HCT116 (cell line): ENCODE measurements at regions not wholly inside any gene's neighbourhood (a gene's known extent, or its start where the extent isn't known, plus 50 kb on each side); places are given as distances from the start of the nearest gene placed in this dataset.

ENCODE experiments used
- ATAC-seq: fragments of 200-7000 bp; cut with Tn5 transposase; 2 replicates; pipeline ENCODE4 v1.9.1; 2020; ENCODE audit warnings: mild to moderate bottlenecking, moderate library complexity
- BruUV-seq: library from RNA; stranded (reverse); fragments of 400-500 nt; replicated peaks from 2 replicates; lab custom pipeline; 2021; lab: Mats Ljungman, UMichigan
- CTCF ChIA-PET: fragments of 300-600 bp; sonication (Branson Sonifier 250); formaldehyde crosslinking; loops from one replicate; lab custom pipeline; 2021; ENCODE audit warnings: antibody characterized with exemption; lab: Charles Lee
- POLR2A ChIA-PET: fragments of 300-600, 350-600 bp; sonication (Branson Sonifier 250); formaldehyde crosslinking; loops from one replicate; lab custom pipeline; 2021; ENCODE audit warnings: antibody characterized with exemption; lab: Charles Lee
- RAD21 ChIA-PET, 2 experiments: fragments of 300-600 bp; sonication (Branson Sonifier 250); formaldehyde crosslinking; loops; one replicate each; lab custom pipeline; 2023; ENCODE audit warnings: low total read pairs in 2 of 2; ENCODE audit not compliant: uncharacterized antibody in 2 of 2, unreplicated experiment in 2 of 2, low non-redundant PET in 1 of 2; lab: Charles Lee
- DNase-seq: peaks from one replicate; pipeline ENCODE4 v3.0.0-alpha.2; 2010; ENCODE audit warnings: low read depth, low spot score
- H2AFZ ChIP-seq: fragments of 200-600 bp; shearing (Covaris generic), sonication (generic); 2 replicates; pipeline ENCODE4 v1.6.1; 2017; ENCODE audit warnings: low read depth, mixed run types, mixed read lengths, antibody characterized with exemption, low read length; ENCODE audit not compliant: poor library complexity, severe bottlenecking
- H3K27ac ChIP-seq: 2 replicates; pipeline ENCODE4 v1.5.1; 2012; ENCODE audit warnings: low read depth, low read length
- H3K27me3 ChIP-seq: fragments of 200-600 bp; sonication (generic); 2 replicates; pipeline ENCODE4 v1.6.1; 2016; ENCODE audit warnings: mixed run types, low read length, mixed read lengths; ENCODE audit not compliant: insufficient read depth
- H3K36me3 ChIP-seq, 2 experiments: fragments of 200-500 bp in 1 of 2; fragments of 200-600 bp in 1 of 2; sonication (Bioruptor generic) in 1 of 2; sonication (generic) in 1 of 2; 2 replicates each; pipeline versions ENCODE4 v1.5.1 to v1.6.1; 2014 to 2016; ENCODE audit warnings: low read length in 2 of 2, inconsistent platforms in 1 of 2, mixed read lengths in 1 of 2, mixed run types in 1 of 2; ENCODE audit not compliant: insufficient read depth in 2 of 2, control insufficient read depth in 1 of 2
- H3K4me1 ChIP-seq, 2 experiments: fragments of 200-600 bp in 1 of 2; sonication (generic) in 1 of 2; 2 replicates each; pipeline versions ENCODE4 v1.5.1 to v1.6.1; 2012 to 2017; ENCODE audit warnings: low read length in 2 of 2, inconsistent platforms in 1 of 2, mild to moderate bottlenecking in 1 of 2, mixed read lengths in 1 of 2, mixed run types in 1 of 2, moderate library complexity in 1 of 2; ENCODE audit not compliant: insufficient read depth in 2 of 2, control insufficient read depth in 1 of 2
- H3K4me2 ChIP-seq: fragments of 200-600 bp; sonication (generic); 2 replicates; pipeline ENCODE4 v1.6.1; 2017; ENCODE audit warnings: mixed run types, low read length, mixed read lengths
- H3K4me3 ChIP-seq, 2 experiments: fragments of 200-600 bp in 1 of 2; sonication (generic) in 1 of 2; replicated peaks in 1 of 2; 2 replicates each; pipeline ENCODE4 v1.5.1; 2011 to 2016; ENCODE audit warnings: low read length in 2 of 2, control low read depth in 1 of 2, low read depth in 1 of 2, mild to moderate bottlenecking in 1 of 2, mixed read lengths in 1 of 2, mixed run types in 1 of 2
- H3K79me2 ChIP-seq: fragments of 200-600 bp; sonication (generic); 2 replicates; pipeline ENCODE4 v1.6.1; 2017; ENCODE audit warnings: mild to moderate bottlenecking, mixed run types, low read length, moderate library complexity, mixed read lengths; ENCODE audit not compliant: insufficient read depth
- H3K9ac ChIP-seq: fragments of 200-600 bp; sonication (generic); 2 replicates; pipeline ENCODE4 v1.6.1; 2016; ENCODE audit warnings: low read length, mixed read lengths
- H3K9me2 ChIP-seq: fragments of 200-600 bp; sonication (generic), shearing (Covaris generic); 2 replicates; pipeline ENCODE4 v1.6.1; 2017; ENCODE audit warnings: mixed run types, mild to moderate bottlenecking, moderate library complexity; ENCODE audit not compliant: insufficient read depth
- H3K9me3 ChIP-seq, 2 experiments: fragments of 200-500 bp in 1 of 2; fragments of 200-600 bp in 1 of 2; sonication (Bioruptor generic) in 1 of 2; sonication (generic) in 1 of 2; 2 replicates each; pipeline ENCODE4 v1.6.1; 2014 to 2017; ENCODE audit warnings: low read length in 2 of 2, mixed read lengths in 2 of 2, inconsistent platforms in 1 of 2, low read depth in 1 of 2, mild to moderate bottlenecking in 1 of 2, mixed run types in 1 of 2, moderate library complexity in 1 of 2; ENCODE audit not compliant: control insufficient read depth in 1 of 2, insufficient read depth in 1 of 2
- H4K20me1 ChIP-seq: fragments of 200-600 bp; sonication (generic), shearing (Covaris generic); 2 replicates; pipeline ENCODE4 v1.6.1; 2017; ENCODE audit warnings: mixed run types, mild to moderate bottlenecking, moderate library complexity; ENCODE audit not compliant: insufficient read depth
- CEBPB ChIP-seq: IDR thresholded peaks from 2 replicates; pipeline ENCODE4 v1.6.1; 2012; ENCODE audit warnings: low read depth
- EGR1 ChIP-seq: IDR thresholded peaks from 2 replicates; pipeline ENCODE4 v1.6.1; 2012; ENCODE audit warnings: low read depth
- ELF1 ChIP-seq: IDR thresholded peaks from 2 replicates; pipeline ENCODE4 v1.6.1; 2012; ENCODE audit warnings: low read depth, borderline replicate concordance
- EZH2 ChIP-seq: fragments of 200-600 bp; sonication (generic); IDR thresholded peaks from 2 replicates; pipeline ENCODE4 v1.6.1; 2017; ENCODE audit warnings: antibody characterized with exemption, mixed run types
- EZH2phosphoT487 ChIP-seq: fragments of 200-600 bp; IDR thresholded peaks from 2 replicates; pipeline ENCODE4 v1.6.1; 2018; ENCODE audit warnings: antibody characterized with exemption, borderline replicate concordance
- JUND ChIP-seq: IDR thresholded peaks from 2 replicates; pipeline ENCODE4 v1.6.1; 2012
- POLR2A ChIP-seq: IDR thresholded peaks from 2 replicates; pipeline ENCODE4 v1.7.0; 2011; ENCODE audit warnings: borderline replicate concordance; ENCODE audit not compliant: insufficient read depth, insufficient read length; ENCODE audit errors: extremely low read depth
- POLR2AphosphoS5 ChIP-seq: IDR thresholded peaks from 2 replicates; pipeline ENCODE4 v1.6.1; 2011; ENCODE audit warnings: mild to moderate bottlenecking, low read depth, low read length, moderate library complexity
- RAD21 ChIP-seq: IDR thresholded peaks from 2 replicates; pipeline ENCODE4 v1.6.1; 2012; ENCODE audit warnings: low read depth, mild to moderate bottlenecking
- SIN3A ChIP-seq: IDR thresholded peaks from 2 replicates; pipeline ENCODE4 v1.6.1; 2012; ENCODE audit warnings: low read depth
- SRF ChIP-seq: IDR thresholded peaks from 2 replicates; pipeline ENCODE4 v1.6.1; 2012; ENCODE audit warnings: low read depth
- TCF7L2 ChIP-seq: IDR thresholded peaks from 2 replicates; pipeline ENCODE4 v1.7.0; 2011; ENCODE audit warnings: borderline replicate concordance, inconsistent platforms; ENCODE audit not compliant: insufficient read depth, insufficient read length; ENCODE audit errors: extremely low read depth
- YY1 ChIP-seq: IDR thresholded peaks from 2 replicates; pipeline ENCODE4 v1.6.1; 2011; ENCODE audit warnings: low read length, low read depth, moderate library complexity, mild to moderate bottlenecking; ENCODE audit not compliant: insufficient replicate concordance; ENCODE audit errors: extremely low read depth
- ZFX ChIP-seq: fragments of 450-650 bp; IDR thresholded peaks from 2 replicates; pipeline ENCODE4 v1.6.1; 2017
- ZNF274 ChIP-seq: fragments of 200-500 bp; sonication (Bioruptor generic); IDR thresholded peaks from 2 replicates; pipeline ENCODE4 v1.6.1; 2014; ENCODE audit warnings: mild to moderate bottlenecking, low read depth, low read length, inconsistent platforms
- intact Hi-C: fragments of 100-400 bp; cut with micrococcal nuclease; formaldehyde crosslinking; loops from 2 replicates; pipeline ENCODE4 v1.10.0; 2022
- TF ChIP-seq, protein P1 (sequence below), 3 experiments: fragments of 200-600 bp in 1 of 3; sonication (generic) in 1 of 3; IDR thresholded peaks in 2 of 3; conservative IDR thresholded peaks in 1 of 3; 2 replicates each; pipeline ENCODE4 v1.5.1; 2012 to 2017; ENCODE audit warnings: low read depth in 2 of 3, low read length in 2 of 3, antibody characterized with exemption in 1 of 3, borderline replicate concordance in 1 of 3, control low read depth in 1 of 3, mild to moderate bottlenecking in 1 of 3, mixed read lengths in 1 of 3, mixed run types in 1 of 3, moderate library complexity in 1 of 3; ENCODE audit not compliant: insufficient read depth in 1 of 3
- TF ChIP-seq, protein P2 (sequence below): IDR thresholded peaks from 2 replicates; pipeline ENCODE4 v1.6.1; 2012
- TF ChIP-seq, protein P3 (sequence below): IDR thresholded peaks from 2 replicates; pipeline ENCODE4 v1.6.1; 2011; ENCODE audit warnings: mild to moderate bottlenecking, low read length, moderate library complexity; ENCODE audit not compliant: insufficient replicate concordance; ENCODE audit errors: extremely low read depth
- TF ChIP-seq, protein P4 (sequence below): IDR thresholded peaks from 2 replicates; pipeline ENCODE4 v1.6.1; 2012

DNA sequence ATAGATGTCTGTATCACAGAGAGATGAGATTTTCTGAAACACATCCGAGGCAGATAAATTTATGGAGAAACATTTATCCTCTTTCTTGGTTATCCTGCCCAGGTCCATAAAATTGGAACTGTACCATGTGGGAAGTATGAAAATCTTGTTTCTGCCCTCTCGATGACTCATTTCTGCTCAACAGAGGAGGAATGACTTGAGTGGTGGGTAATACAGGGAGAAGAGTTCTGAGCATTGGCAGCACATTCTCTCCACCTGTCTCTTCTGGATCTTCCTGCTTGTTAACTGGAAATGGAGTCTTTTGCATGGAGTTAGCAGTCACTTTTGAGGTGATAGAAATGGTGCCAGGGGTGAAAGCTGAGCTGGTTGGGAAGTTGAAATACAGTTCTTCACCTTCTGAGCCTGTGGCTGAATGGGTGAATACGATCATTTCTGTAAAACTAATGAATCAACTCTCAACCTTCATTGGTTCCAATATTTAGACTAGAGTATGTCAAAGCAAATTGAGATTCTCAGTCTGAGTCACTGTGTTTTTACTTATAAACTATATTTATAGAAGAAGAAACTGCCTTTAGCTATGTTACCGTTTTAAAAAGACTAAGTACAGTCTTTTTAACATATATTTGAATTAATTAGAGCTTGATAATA lies 945.5 kb downstream of the SORCS3 start:
- CTCF ChIA-PET: no interaction called here
- no TSS peak for BruUV-seq

DNA sequence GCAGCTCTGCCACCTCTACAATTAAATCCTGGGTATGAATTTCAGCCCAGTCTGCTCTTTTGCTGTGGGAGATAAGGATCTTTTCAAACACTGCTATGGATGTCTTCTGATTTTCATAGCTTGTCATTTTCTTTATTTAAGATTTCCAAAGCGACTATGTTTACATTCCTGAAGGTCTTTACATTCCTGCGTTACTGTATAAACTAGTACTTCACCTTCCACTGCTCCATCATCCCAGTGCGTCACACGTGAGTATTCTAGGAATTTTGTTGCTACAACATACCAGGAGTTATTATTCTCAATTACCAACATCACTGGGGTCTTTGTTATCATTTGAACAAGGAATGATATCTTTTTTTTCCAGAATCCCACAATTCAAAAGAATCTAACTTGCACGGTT lies 944.7 kb downstream of the SORCS3 start:
- Histone ChIP-seq H3K4me2 (no peak overlapping the region), H3K27ac (no peak overlapping the region), H3K4me3 (no peak overlapping the region), H2AFZ (no peak overlapping the region), H3K4me1 (no peaks in the 10 kb centered on the region), H3K9me3 (peaks cover 46 to 48% of the 10 kb centered on the region in 2 experiments; a peak in 3 of 4 replicates), H4K20me1 (no peaks in the 10 kb centered on the region), H3K79me2 (no peaks in the 10 kb centered on the region), H3K27me3 (no peaks in the 10 kb centered on the region), H3K9ac (no peak overlapping the region), H3K36me3 (no peaks in the 10 kb centered on the region), H3K9me2 (no peaks in the 10 kb centered on the region)
- ChIA-PET RAD21 (no interaction called here), POLR2A (no interaction called here), CTCF (no interaction called here)
- no TSS peak for BruUV-seq
- intact Hi-C loops: no loop called here
- DNase-seq (no peak), ATAC-seq (no peak)
- TF ChIP-seq ZNF274 (no peak), SRF (no peak), POLR2AphosphoS5 (no peak), EZH2phosphoT487 (no peak), ELF1 (no peak), ZFX (no peak)
- TF ChIP-seq, protein P1, sequence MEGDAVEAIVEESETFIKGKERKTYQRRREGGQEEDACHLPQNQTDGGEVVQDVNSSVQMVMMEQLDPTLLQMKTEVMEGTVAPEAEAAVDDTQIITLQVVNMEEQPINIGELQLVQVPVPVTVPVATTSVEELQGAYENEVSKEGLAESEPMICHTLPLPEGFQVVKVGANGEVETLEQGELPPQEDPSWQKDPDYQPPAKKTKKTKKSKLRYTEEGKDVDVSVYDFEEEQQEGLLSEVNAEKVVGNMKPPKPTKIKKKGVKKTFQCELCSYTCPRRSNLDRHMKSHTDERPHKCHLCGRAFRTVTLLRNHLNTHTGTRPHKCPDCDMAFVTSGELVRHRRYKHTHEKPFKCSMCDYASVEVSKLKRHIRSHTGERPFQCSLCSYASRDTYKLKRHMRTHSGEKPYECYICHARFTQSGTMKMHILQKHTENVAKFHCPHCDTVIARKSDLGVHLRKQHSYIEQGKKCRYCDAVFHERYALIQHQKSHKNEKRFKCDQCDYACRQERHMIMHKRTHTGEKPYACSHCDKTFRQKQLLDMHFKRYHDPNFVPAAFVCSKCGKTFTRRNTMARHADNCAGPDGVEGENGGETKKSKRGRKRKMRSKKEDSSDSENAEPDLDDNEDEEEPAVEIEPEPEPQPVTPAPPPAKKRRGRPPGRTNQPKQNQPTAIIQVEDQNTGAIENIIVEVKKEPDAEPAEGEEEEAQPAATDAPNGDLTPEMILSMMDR (IDR thresholded peaks at IDR 0.05 in 2 of 3, conservative IDR thresholded peaks at IDR 0.05 in 1 of 3; ENCODE audit: borderline replicate concordance in 1 of 3, insufficient read depth in 1 of 3, low read depth in 2 of 3, low read length in 2 of 3): no peak
- TF ChIP-seq, protein P2, sequence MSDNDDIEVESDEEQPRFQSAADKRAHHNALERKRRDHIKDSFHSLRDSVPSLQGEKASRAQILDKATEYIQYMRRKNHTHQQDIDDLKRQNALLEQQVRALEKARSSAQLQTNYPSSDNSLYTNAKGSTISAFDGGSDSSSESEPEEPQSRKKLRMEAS: no peak
- TF ChIP-seq, protein P3, sequence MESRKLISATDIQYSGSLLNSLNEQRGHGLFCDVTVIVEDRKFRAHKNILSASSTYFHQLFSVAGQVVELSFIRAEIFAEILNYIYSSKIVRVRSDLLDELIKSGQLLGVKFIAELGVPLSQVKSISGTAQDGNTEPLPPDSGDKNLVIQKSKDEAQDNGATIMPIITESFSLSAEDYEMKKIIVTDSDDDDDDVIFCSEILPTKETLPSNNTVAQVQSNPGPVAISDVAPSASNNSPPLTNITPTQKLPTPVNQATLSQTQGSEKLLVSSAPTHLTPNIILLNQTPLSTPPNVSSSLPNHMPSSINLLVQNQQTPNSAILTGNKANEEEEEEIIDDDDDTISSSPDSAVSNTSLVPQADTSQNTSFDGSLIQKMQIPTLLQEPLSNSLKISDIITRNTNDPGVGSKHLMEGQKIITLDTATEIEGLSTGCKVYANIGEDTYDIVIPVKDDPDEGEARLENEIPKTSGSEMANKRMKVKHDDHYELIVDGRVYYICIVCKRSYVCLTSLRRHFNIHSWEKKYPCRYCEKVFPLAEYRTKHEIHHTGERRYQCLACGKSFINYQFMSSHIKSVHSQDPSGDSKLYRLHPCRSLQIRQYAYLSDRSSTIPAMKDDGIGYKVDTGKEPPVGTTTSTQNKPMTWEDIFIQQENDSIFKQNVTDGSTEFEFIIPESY: no peak

More for the DNA sequence above, 945.5 kb downstream of the SORCS3 start:
- Histone ChIP-seq H3K9me2 (no peaks in the 10 kb centered on the region), H3K27ac (no peak overlapping the region), H3K36me3 (no peaks in the 10 kb centered on the region), H4K20me1 (no peaks in the 10 kb centered on the region), H3K4me1 (no peaks in the 10 kb centered on the region), H2AFZ (no peak overlapping the region), H3K4me2 (no peak overlapping the region), H3K27me3 (no peaks in the 10 kb centered on the region), H3K9me3 (peaks cover 39 to 53% of the 10 kb centered on the region in 2 experiments; a peak in 3 of 4 replicates), H3K4me3 (no peak overlapping the region), H3K9ac (no peak overlapping the region), H3K79me2 (no peaks in the 10 kb centered on the region)
- DNase-seq (no peak), ATAC-seq (no peak)
- intact Hi-C loops: no loop called here
- ChIA-PET POLR2A (no interaction called here), RAD21 (no interaction called here)
- TF ChIP-seq, protein P2: no peak
- no peak for TF ChIP-seq YY1
- no peak for TF ChIP-seq POLR2A
- no peak for TF ChIP-seq TCF7L2
- no peak for TF ChIP-seq RAD21
- TF ChIP-seq ZNF274: no peak
- TF ChIP-seq, protein P4, sequence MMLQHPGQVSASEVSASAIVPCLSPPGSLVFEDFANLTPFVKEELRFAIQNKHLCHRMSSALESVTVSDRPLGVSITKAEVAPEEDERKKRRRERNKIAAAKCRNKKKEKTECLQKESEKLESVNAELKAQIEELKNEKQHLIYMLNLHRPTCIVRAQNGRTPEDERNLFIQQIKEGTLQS: no peak
- no peak for TF ChIP-seq CEBPB
- TF ChIP-seq EZH2phosphoT487: no peak
- no peak for TF ChIP-seq SIN3A
- TF ChIP-seq EZH2: no peak
- no peak for TF ChIP-seq JUND
- TF ChIP-seq ELF1: no peak
- no peak for TF ChIP-seq EGR1
